ENCODE measurements at regions not wholly inside any gene's neighbourhood (a gene's known extent, or its start where the extent isn't known, plus 50 kb on each side); places are given as distances from the start of the nearest gene placed in this dataset.
A peak's percentile ranks its signal among the peaks of the same experiment; 100 is the strongest.
"Not testable (repeated sequence)": the region's sequence is repeated elsewhere in the genome, so short reads cannot be mapped to it uniquely, and the experiment has no call there.

DNA sequence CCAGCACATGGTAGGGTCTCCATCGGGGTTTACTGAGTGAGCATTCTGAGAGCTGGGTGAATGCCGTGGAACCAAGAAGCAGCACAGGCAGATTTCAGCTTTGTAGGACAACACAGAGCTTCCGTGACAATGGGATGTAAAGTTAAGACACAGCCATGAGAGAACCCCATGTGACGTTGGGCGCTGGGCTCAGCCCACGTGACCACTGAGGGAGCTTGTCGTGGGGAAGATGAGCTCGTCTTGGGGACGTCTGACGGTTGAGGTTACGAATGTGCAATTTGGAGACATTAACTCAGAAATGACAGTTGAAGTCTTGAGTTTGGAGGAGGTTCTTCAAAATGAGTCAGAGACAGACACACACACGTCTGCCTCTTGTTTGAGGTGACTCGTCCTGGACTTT is 51.5 kb upstream of the MUC20 start:
- H3K4me3 ChIP-seq (ENCODE audit: low read depth, low read length); in situ Hi-C loops (cut with HindIII; ENCODE audit: low sequenced_read_pairs); DNase-seq (ENCODE audit: low read depth, low spot score): not testable (repeated sequence)

DNA sequence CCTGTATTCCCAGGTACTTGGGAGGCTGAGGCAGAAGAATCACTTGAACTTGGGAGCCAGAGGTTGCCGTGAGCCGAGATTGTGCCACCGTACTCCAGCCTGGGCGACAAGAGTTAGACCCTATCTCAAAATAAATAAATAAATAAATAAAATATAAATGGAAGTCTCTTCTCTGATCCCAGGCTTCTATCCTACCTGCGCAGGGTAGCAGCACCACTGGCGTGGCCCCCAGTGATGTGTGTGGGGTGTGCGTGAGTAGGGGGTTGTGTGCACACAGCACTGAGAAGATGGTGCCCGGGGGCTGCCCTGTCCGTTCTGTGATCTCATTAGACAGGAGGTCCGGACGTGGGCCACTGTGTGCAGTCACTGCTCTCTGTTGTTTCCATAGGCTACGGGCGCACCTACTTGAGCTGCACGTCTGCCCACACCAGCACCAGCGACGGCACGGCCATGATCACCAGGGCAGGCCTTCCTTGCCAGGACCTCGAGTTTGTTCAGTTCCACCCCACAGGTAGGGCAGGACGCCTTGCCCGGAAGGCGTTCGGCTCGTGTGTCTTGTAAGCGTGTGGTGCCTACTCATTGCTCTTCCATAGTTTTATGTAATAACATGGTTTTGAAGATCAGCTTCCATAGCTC is 52.5 kb upstream of the MUC20 start:
- in situ Hi-C loops (cut with HindIII; ENCODE audit: low sequenced_read_pairs); H3K4me3 ChIP-seq (ENCODE audit: low read depth, low read length); DNase-seq (ENCODE audit: low read depth, low spot score): not testable (repeated sequence)

DNA sequence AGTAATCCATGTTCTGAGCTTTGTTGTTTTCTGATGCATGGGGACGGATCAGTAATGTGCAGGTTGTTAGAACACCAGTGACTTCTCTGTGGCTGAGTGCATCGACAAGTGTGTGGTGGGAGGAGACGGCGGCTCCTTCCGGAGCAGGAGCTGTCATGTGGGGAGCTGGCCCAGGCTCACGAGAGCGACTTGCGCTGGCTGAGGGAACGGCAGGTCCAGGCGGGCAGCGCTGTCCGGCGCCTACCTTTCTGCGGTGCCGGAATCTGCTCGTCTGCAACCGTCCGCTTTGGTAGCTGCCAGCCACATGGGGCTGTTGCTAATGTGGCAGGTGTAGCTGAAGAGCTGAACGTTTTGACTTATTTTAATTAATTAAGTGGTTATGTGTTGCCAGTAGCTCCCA is 55.5 kb upstream of the MUC20 start:
- in situ Hi-C loops (cut with HindIII; ENCODE audit: low sequenced_read_pairs); H3K4me3 ChIP-seq (ENCODE audit: low read depth, low read length); DNase-seq (ENCODE audit: low read depth, low spot score): not testable (repeated sequence)

DNA sequence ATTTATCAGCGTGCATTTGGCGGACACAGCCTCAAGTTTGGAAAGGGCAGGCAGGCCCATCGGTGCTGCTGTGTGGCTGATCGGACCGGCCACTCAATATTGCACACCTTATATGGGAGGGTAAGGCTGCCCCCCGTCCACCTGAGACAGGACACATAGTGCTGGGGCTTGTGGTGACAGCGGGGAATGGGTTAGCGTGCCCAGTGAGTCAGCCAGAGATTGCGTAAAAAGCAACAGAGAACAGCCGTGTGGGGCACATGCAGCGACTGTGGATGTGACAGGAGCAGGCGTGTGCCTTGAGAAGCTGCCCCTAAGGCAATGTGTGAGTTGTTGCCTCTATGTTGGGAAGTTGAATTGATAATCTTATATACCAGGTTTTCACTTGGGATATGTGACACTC is 56.6 kb upstream of the MUC20 start:
- H3K4me3 ChIP-seq (ENCODE audit: low read depth, low read length); DNase-seq (ENCODE audit: low read depth, low spot score); in situ Hi-C loops (cut with HindIII; ENCODE audit: low sequenced_read_pairs): not testable (repeated sequence)

DNA sequence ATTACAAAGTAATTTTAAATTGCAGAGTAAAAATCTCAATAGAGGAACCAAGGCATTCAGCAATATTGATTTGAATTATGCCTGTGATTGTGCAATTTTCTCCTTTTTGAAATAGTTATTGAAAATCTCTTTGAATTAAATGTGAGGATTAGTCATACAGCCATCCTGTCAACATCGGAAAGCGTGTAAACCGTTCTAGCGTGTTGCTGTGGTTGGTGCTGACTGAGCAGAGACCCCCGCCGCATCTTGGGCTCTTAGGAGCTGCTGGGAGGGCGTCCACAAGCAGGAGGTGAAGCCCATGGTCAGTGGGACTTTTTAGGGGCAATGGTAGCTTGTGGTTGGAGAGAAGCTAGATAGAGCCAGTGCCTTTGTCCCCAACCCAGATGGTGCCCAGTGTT is 61.6 kb upstream of the MUC20 start:
- DNase-seq (ENCODE audit: low read depth, low spot score); in situ Hi-C loops (cut with HindIII; ENCODE audit: low sequenced_read_pairs): not testable (repeated sequence)
- peak overlapping the region; percentile 10 for H3K4me3 ChIP-seq (ENCODE audit: low read depth, low read length)

DNA sequence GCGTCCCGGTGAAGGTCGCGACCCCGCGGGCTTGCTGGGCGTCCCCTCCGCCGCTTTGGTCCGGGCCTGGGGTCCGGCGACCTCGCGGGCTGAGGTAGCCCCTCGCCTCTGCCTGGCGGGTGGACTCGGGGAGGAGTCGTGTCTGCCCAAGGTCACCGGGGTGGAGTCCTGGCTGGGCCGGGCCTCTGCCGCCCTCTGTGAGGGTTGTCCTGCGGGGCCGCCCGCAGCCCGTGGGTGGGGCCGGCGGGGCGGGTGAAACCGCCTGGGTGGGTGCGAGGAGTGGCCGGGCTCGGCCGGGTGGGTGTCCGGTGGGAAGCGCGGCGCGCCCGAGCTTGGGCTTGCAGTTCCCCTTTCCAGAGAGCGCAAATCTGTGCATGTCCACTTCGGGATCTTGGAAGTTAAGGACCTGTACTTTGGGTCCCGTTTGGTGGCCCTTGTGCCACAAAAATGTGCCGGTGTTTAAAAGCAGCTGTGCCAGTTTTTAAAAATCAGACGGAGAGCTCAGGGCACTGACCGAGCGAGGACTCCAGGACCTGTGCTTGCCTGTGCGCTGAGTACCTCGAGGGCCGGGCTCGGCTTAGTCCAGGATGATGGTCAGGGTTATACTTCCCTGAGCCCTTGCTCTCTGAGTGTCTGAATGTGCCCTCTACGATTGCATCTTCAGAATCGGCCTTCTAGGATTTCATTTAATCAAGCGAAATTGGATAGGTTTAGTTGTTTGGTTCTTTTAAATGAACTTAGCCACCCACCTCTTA is 62.2 kb upstream of the MUC20 start:
- H3K4me3 ChIP-seq (ENCODE audit: low read depth, low read length) = peak overlapping the region; percentile 56
- in situ Hi-C loops (cut with HindIII; ENCODE audit: low sequenced_read_pairs); DNase-seq (ENCODE audit: low read depth, low spot score): not testable (repeated sequence)

DNA sequence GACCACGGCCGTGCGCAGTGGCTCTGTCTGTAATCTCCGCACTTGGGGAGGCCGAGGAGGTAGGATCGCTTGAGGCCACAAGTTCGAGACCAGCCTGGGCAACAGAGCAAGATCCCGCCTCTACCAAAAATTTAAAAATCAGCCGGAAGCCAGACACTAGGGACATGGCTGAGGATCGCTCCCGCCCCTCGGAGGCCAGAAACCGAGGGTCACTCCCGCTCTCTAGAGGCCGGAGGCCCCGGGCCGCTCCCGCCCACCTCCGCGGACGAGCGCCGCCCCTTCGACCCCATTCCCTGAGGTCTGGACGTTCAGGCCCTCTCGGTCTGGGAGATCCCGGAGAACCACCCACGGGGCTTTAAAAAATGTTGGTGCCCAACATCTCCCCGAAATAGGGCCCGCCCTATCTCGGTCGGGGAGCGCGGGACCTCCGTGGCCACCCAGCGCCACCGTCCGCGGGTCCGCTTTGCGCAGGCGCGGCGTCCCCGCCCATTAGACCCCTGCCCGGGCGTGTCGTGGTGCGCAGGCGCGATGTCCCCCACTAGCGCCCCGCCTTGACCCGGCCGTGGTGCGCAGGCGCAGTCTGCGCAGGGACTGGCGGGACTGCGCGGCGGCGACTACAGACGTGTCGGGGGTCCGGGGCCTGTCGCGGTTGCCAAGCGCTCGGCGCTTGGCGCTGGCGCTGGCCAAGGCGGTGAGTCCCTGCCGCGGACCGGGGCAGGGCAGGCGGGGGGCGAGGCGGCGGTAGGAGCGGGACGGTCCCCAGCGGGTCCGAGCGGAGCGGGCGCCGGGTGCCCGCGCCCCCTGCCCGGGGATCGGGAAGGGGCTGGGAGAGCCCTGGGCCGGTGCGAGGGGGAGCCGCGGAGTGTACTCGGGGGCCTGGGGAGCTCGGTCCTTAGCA is 63.1 kb upstream of the MUC20 start:
- in situ Hi-C loops (cut with HindIII; ENCODE audit: low sequenced_read_pairs) = not testable (repeated sequence)
- DNase-seq (ENCODE audit: low read depth, low spot score) = peak; percentile 71
- H3K4me3 ChIP-seq (ENCODE audit: low read depth, low read length) = peak overlapping the region; percentile 56

DNA sequence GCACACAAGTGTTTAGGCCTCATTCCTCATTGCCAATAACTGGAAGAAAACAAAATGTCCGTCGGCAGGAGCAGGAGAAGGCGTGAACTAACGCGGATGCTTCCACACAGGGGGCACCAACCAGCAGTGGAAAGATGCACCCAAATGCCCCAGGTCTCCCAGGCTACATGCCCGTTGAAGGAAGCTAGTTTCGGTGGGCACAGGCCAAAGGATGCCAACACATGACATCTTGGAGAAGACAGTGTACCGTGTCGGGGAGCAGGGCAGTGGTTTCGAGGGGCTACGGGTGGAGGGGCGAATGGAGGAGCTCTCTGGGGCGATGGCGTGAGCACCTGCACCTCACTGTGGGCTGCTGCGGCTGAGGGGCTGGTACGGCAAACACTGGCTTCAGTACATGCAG is 64.7 kb upstream of the MUC20 start:
- DNase-seq (ENCODE audit: low read depth, low spot score); in situ Hi-C loops (cut with HindIII; ENCODE audit: low sequenced_read_pairs); H3K4me3 ChIP-seq (ENCODE audit: low read depth, low read length): not testable (repeated sequence)

DNA sequence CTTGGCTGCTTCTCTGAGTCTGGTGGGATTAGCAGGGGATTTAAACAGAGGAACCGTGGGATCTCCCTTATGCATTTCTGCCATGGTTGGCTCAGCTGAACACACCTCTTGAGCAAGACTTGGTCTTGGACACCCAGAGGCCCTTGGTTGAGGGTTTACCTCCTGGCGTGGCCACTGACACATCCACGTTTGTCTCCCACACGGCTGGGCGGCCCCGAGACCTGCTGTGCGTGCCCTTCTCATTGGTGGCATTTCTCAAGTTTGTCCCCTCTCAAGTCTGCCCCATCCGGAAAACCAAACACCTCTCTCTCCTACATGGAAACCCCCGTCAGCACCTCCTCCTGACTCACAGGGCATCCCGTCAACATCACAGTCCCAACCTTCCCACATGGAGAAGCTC is 66.0 kb upstream of the MUC20 start:
- H3K4me3 ChIP-seq (ENCODE audit: low read depth, low read length); DNase-seq (ENCODE audit: low read depth, low spot score); in situ Hi-C loops (cut with HindIII; ENCODE audit: low sequenced_read_pairs): not testable (repeated sequence)

DNA sequence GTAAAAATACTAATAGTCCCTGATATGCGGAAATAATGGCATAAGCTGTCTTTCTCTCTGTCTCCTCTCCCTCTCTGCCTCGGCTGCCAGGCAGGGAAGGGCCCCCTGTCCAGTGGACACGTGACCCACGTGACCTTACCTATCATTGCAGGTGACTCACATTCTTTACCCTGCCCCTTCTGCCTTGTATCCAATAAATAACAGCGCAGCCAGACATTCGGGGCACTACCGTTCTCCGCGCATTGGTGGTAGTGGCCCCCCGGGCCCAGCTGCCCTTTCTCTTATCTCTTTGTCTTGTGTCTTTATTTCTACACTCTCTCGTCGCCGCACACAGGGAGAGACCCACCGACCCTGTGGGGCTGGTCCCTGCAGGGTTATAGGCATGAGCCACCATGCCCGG is 66.6 kb upstream of the MUC20 start:
- H3K4me3 ChIP-seq (ENCODE audit: low read depth, low read length); in situ Hi-C loops (cut with HindIII; ENCODE audit: low sequenced_read_pairs); DNase-seq (ENCODE audit: low read depth, low spot score): not testable (repeated sequence)

DNA sequence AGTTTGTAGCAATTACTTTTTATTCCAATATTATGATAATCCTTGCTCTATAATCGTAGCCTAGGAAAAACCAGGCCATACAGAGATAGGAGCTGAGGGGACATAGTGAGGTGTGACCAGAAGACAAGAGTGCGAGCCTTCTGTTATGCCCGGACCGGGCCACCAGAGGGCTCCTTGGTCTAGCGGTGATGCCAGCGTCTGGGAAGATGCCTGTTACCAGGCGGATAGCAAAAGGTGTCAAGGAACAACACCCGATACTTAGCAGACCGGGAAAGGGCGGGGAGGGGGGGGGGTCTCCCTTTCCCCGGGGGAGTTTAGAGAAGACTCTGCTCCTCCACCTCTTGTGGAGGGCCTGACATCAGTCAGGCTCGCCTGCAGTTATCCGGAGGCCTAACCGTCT is 67.1 kb upstream of the MUC20 start:
- in situ Hi-C loops (cut with HindIII; ENCODE audit: low sequenced_read_pairs); H3K4me3 ChIP-seq (ENCODE audit: low read depth, low read length): not testable (repeated sequence)
- DNase-seq (ENCODE audit: low read depth, low spot score) = peak; percentile 23

DNA sequence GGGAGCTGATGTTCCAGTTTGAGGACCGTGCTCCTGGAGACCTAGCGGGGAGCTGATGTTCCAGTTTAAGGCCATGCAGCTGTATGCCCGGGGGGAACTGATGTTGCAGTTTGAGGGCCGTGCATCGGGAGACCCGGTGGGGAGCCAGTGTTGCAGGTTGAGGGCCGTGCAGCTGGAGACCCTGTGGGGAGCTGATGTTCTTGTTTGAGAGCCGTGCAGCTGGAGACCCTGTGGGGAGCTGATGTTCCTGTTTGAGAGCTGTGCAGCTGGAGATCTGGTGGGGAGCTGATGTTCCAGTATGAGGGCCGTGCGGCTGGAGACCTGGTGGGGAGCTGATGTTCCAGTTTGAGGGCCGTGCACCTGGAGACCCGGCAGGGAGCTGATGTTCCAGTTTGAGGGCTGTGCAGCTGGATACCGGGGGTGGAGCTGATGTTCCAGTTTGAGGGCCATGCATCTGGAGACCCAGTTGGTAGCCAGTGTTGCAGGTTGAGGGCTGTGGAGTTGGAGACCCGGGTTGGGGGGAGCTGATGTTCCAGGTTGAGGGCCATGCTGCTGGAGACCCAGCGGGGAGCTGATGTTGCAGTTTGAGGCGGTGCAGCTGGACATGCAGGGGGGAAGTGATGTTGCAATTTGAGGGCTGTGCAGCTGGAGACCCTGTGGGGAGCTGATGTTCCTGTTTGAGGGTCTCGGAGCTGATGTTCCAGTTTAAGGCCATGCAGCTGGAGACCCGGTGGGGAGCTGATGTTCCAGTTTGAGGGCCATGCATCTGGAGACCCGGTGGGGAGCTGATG is 64.4 kb upstream of the APOD start:
- in situ Hi-C loops (cut with HindIII; ENCODE audit: low sequenced_read_pairs); H3K4me3 ChIP-seq (ENCODE audit: low read depth, low read length): not testable (repeated sequence)

DNA sequence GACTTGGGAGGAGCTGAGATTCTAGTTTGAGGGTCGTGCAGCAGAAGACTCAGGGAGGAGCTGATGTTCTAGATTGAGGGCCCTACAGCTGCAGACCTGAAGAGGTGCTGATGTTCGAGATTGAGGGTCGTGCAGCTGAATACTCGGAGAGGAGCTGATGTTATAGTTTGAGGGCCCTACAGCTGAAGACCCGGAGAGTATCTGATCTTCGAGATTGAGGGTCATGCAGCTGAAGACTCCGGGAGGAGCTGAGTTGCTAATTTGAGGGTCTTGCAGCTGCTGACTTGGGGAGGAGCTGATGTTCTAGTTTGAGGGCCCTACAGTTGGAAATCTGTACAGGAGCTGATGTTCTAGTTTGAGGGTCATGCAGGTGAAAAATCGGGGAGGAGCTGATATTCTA is 62.1 kb upstream of the APOD start:
- DNase-seq (ENCODE audit: low read depth, low spot score); H3K4me3 ChIP-seq (ENCODE audit: low read depth, low read length); in situ Hi-C loops (cut with HindIII; ENCODE audit: low sequenced_read_pairs): not testable (repeated sequence)

More for the DNA sequence above, 64.4 kb upstream of the APOD start:
- DNase-seq (ENCODE audit: low read depth, low spot score) = not testable (repeated sequence)

DNA sequence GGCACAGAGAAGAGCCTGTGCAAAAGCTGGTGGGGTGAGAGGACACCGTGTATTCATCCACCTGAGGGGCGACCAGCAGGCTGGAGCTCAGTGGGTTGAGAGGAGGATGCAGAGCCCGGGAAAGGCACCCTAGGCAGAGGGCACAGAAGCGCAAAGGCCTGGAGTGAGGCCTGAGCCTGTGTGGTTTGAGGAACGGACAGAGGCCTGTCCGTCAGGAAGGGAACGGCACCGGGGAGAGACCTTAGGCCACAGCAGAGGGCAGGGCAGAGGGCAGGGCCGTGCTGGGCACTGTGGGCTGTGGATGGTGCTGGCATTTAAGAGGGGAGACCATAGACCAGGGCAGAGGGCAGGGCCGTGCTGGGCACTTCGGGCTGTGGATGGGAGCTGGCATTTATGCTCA is 59.5 kb upstream of the APOD start:
- in situ Hi-C loops (cut with HindIII; ENCODE audit: low sequenced_read_pairs); DNase-seq (ENCODE audit: low read depth, low spot score): not testable (repeated sequence)

DNA sequence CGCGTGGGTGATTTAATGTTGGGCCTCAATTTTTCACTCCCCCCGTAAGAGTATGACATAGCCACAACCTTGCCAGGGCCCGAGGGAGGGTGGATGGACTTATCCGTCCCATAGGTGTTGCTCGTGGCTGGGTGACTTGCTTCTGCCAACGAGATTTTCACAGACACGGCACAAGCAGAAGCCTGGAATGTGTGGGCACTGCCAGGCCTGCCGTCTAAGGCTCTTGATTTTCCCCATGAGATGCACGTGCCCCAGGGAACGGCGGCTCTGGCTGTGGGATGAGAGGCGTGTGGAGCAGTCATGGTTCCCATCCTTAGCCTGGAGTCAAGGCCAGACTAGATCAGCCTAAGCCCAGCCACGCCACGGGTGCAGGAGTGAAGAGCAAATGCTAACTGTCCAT is 58.6 kb upstream of the APOD start:
- DNase-seq (ENCODE audit: low read depth, low spot score); in situ Hi-C loops (cut with HindIII; ENCODE audit: low sequenced_read_pairs); H3K4me3 ChIP-seq (ENCODE audit: low read depth, low read length): not testable (repeated sequence)

More for the DNA sequence above, 59.5 kb upstream of the APOD start:
- not testable (repeated sequence) for H3K4me3 ChIP-seq (ENCODE audit: low read depth, low read length)

DNA sequence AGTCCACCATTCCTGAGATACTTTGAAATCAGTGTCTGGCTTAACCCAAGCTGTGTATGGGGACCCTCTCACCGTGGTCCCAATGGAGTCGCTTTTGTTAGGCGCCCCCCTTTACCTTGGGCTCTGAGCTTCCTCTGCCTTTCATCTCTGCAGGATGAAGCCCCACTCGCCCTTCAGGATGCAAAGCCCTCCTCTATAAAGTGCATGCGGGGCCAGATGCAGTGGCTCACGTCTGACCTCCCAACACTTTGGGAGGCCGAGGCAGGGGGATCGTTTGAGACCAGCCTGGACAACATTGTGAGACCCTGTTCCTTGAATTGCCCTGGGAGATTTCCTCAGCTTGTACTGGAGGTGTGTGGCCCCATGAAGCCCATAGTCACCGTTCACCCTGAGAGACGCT is 54.7 kb upstream of the APOD start:
- H3K4me3 ChIP-seq (ENCODE audit: low read depth, low read length); DNase-seq (ENCODE audit: low read depth, low spot score); in situ Hi-C loops (cut with HindIII; ENCODE audit: low sequenced_read_pairs): not testable (repeated sequence)

Data from astrocyte of the spinal cord (primary cell).